OCI-LY7 (cell line): ENCODE measurements at regions not wholly inside any gene's neighbourhood (a gene's known extent, or its start where the extent isn't known, plus 50 kb on each side); places are given as distances from the start of the nearest gene placed in this dataset.

Experiments
- EZH2phosphoT487 ChIP-seq: fragments of 200-600 bp; sonication (generic); IDR thresholded peaks from 2 replicates; pipeline ENCODE4 v1.6.1; 2018; ENCODE audit warnings: low read depth, borderline replicate concordance, mild to moderate bottlenecking, mixed run types, antibody characterized with exemption, low read length, moderate library complexity, mixed read lengths
- TF ChIP-seq, protein P1 (sequence below): fragments of 200-600 bp; sonication (generic); conservative IDR thresholded peaks from 2 replicates; pipeline ENCODE4 v1.5.1; 2014; ENCODE audit warnings: mild to moderate bottlenecking, antibody characterized with exemption, low read length, moderate library complexity, mixed read lengths

DNA sequence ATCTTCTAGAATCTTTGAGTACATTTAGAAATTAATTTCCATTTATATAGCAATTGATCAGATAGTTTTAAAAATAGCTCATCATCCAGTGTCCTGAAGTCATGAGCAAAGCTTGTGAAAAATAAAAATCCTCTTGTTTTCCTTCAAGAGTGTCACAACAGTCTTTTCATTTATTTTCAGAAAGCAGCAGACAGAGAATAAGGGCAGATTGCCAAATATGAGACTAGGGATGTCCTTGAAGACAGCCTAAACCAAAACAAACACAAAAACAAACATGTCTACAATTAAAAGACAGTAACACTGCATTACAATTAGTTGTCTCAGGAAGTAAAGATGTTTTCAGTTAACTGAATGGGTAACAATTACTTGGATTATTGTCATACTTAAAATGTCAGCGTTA, 682.8 kb downstream of the TFAP2A start:
- TF ChIP-seq, protein P1, sequence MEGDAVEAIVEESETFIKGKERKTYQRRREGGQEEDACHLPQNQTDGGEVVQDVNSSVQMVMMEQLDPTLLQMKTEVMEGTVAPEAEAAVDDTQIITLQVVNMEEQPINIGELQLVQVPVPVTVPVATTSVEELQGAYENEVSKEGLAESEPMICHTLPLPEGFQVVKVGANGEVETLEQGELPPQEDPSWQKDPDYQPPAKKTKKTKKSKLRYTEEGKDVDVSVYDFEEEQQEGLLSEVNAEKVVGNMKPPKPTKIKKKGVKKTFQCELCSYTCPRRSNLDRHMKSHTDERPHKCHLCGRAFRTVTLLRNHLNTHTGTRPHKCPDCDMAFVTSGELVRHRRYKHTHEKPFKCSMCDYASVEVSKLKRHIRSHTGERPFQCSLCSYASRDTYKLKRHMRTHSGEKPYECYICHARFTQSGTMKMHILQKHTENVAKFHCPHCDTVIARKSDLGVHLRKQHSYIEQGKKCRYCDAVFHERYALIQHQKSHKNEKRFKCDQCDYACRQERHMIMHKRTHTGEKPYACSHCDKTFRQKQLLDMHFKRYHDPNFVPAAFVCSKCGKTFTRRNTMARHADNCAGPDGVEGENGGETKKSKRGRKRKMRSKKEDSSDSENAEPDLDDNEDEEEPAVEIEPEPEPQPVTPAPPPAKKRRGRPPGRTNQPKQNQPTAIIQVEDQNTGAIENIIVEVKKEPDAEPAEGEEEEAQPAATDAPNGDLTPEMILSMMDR = no peak
- no peak for TF ChIP-seq EZH2phosphoT487
